ENCODE measurements at regions not wholly inside any gene's neighbourhood (a gene's known extent, or its start where the extent isn't known, plus 50 kb on each side); places are given as distances from the start of the nearest gene placed in this dataset.

DNA sequence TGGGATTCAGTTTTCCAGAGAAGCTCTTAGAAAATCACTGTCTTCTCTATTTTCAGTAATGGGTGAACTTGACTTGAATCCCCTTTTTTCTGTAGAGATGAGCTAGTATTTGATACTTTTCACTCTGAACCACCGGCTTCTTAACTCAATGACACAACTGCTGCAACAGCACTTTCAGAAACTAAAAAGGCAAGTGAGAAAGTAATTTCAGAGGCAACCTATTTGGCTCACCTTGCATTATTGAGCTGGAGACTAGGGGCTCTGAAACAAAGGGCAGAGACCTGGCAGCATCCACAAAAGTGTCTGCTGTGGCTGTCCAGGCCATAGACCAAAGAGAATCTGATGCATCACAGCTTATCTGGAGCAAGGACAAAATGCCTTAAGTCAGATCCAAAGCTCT lies 289.8 kb upstream of the IRAK1BP1 start:
- Histone ChIP-seq H3K36me3 (ENCODE audit: control insufficient read depth in 2 of 2, insufficient read depth in 2 of 2, low read length in 2 of 2) (no peaks in the 10 kb centered on the region), H3K27me3 (ENCODE audit: control insufficient read depth in 1 of 2, insufficient read depth in 2 of 2, low read length in 2 of 2) (no peaks in the 10 kb centered on the region), H3K4me1 (ENCODE audit: control insufficient read depth, insufficient read depth, low read length) (no peaks in the 10 kb centered on the region), H3K9ac (ENCODE audit: low read length in 2 of 2) (no peak overlapping the region), H3K4me3 (ENCODE audit: low read length in 2 of 2) (no peak overlapping the region), H3K27ac (ENCODE audit: low read length) (no peak overlapping the region), H3K9me3 (ENCODE audit: control insufficient read depth in 2 of 2, low read length in 2 of 2) (no peaks in the 10 kb centered on the region)

DNA sequence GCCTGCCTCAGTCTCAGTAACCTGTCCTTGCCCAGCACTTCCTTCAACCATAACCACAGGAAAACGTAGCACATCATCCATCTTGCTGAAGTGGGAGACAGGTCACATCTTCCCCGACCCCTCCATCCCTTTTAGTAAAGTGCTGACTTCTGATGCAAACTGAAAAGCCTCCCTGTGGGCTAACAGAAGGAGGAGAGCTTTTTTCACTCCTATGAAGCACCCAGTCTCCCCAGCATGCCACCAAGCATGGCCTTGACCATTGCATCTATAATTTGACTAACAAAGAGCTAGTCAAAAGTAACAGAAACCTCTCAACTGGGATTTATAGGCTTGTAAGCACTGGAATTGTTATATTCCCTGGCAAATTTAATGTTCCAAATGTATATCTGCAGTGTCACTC lies 288.9 kb upstream of the IRAK1BP1 start:
- H3K4me3 ChIP-seq (ENCODE audit: low read length in 2 of 2), result no peak overlapping the region
- no peaks in the 10 kb centered on the region for H3K36me3 ChIP-seq (ENCODE audit: control insufficient read depth in 2 of 2, insufficient read depth in 2 of 2, low read length in 2 of 2)
- H3K27ac ChIP-seq (ENCODE audit: low read length), result no peak overlapping the region
- no peaks in the 10 kb centered on the region for H3K9me3 ChIP-seq (ENCODE audit: control insufficient read depth in 2 of 2, low read length in 2 of 2)
- H3K27me3 ChIP-seq (ENCODE audit: control insufficient read depth in 1 of 2, insufficient read depth in 2 of 2, low read length in 2 of 2), result no peaks in the 10 kb centered on the region
- no peaks in the 10 kb centered on the region for H3K4me1 ChIP-seq (ENCODE audit: control insufficient read depth, insufficient read depth, low read length)
- H3K9ac ChIP-seq (ENCODE audit: low read length in 2 of 2), result no peak overlapping the region

DNA sequence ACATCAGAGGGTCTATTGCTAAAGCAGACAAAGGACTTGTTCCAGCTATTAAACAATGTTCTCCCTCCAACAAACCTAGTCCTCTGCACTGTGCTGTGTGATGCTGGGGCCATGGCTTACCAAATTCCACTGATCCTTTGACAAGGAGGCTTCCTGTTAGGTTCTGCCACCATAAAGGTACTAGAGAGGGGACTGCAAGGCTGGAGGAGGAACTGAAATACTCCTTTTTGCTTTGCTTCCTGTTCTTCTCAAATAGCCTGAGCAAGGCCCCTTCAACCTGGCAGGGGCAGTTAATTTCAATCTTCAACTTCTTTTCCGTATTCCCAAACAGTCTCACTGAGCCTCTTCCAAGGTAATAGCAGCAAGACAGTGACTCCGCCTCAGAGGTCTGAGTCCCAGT lies 286.4 kb upstream of the IRAK1BP1 start:
- Histone ChIP-seq H3K27ac (ENCODE audit: low read length) (no peak overlapping the region), H3K4me1 (ENCODE audit: control insufficient read depth, insufficient read depth, low read length) (no peaks in the 10 kb centered on the region), H3K4me3 (ENCODE audit: low read length in 2 of 2) (no peak overlapping the region), H3K27me3 (ENCODE audit: control insufficient read depth in 1 of 2, insufficient read depth in 2 of 2, low read length in 2 of 2) (no peaks in the 10 kb centered on the region), H3K9ac (ENCODE audit: low read length in 2 of 2) (no peak overlapping the region), H3K36me3 (ENCODE audit: control insufficient read depth in 2 of 2, insufficient read depth in 2 of 2, low read length in 2 of 2) (no peaks in the 10 kb centered on the region), H3K9me3 (ENCODE audit: control insufficient read depth in 2 of 2, low read length in 2 of 2) (no peaks in the 10 kb centered on the region)

DNA sequence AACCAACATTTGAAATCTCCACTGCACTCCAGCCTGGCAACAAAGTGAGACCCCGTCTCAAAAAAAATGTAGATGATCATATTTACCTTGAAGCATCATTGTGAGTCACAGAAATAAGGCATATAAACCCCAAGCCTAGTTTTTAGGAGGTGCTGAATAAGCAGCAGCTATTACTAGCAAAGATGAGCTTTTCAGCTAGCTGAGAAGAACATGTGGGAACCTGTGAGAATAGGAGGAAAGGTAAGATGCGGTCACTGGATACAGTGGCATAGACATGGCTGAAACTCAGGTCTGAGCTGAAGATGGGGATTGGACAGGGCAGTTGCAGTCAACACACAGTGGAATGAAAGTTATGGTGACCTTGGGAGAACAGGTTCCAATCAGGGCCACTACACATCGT lies 284.3 kb upstream of the IRAK1BP1 start:
- Histone ChIP-seq H3K9ac (ENCODE audit: low read length in 2 of 2) (no peak overlapping the region), H3K27ac (ENCODE audit: low read length) (no peak overlapping the region), H3K4me3 (ENCODE audit: low read length in 2 of 2) (no peak overlapping the region), H3K4me1 (ENCODE audit: control insufficient read depth, insufficient read depth, low read length) (no peaks in the 10 kb centered on the region), H3K9me3 (ENCODE audit: control insufficient read depth in 2 of 2, low read length in 2 of 2) (no peaks in the 10 kb centered on the region), H3K36me3 (ENCODE audit: control insufficient read depth in 2 of 2, insufficient read depth in 2 of 2, low read length in 2 of 2) (no peaks in the 10 kb centered on the region), H3K27me3 (ENCODE audit: control insufficient read depth in 1 of 2, insufficient read depth in 2 of 2, low read length in 2 of 2) (no peaks in the 10 kb centered on the region)

DNA sequence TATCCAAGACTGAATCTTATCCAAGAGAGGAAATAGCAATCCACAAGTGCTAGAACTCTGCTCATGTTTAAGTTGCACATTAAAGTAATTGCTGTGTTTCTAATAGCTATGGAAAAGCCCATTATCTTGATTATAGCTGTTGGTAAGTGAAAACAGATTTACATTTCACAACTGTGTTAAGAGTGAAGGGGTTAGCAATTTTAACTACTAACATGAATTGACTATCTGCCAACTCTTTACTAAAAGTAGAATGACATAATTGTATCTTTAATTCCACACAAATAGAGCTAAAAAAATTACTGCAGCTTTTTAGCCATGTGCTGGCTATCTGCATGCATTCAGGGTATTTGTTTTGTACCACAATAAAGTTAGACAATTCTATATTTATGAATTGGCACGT lies 277.9 kb upstream of the IRAK1BP1 start:
- no peaks in the 10 kb centered on the region for H3K9me3 ChIP-seq (ENCODE audit: control insufficient read depth in 2 of 2, low read length in 2 of 2)
- no peak overlapping the region for H3K27ac ChIP-seq (ENCODE audit: low read length)

DNA sequence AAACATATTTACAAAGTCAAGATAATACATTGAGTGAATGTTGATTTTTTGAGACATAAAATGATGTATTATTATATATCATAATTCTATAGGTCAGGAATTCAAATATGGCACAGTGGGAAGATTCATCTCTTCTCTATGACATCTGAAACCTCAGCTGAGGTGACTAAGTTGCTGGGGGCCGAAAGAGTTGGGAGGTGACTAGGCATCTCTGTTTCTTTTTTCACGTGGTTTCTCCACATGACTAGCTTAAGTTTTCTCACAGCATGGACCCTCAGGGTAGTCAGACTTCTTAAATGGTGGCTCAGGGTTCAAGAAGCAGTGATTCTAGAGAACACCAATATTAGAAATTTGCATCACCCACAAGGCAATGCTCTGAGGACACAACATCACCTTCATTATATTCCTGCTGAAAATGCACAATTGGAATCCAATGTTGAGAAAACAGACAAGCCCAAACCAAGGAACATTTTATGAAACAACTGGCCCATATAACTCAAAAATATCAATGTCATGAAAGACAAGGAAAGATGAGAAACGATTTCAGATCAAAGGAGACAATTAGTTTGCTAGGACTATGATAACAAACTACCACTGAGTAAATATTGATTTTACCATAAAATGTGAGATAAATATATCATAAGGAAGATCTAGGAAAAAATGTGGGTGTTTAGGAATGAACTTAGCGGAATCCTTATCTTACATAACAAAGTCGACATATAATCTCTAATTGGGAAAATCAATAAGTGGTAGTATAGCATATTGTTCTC lies 273.3 kb upstream of the IRAK1BP1 start:
- H3K4me3 ChIP-seq (ENCODE audit: low read length in 2 of 2), result no peak overlapping the region
- no peaks in the 10 kb centered on the region for H3K27me3 ChIP-seq (ENCODE audit: control insufficient read depth in 1 of 2, insufficient read depth in 2 of 2, low read length in 2 of 2)
- no peaks in the 10 kb centered on the region for H3K9me3 ChIP-seq (ENCODE audit: control insufficient read depth in 2 of 2, low read length in 2 of 2)
- no peak overlapping the region for H3K27ac ChIP-seq (ENCODE audit: low read length)
- no peak overlapping the region for H3K9ac ChIP-seq (ENCODE audit: low read length in 2 of 2)
- H3K4me1 ChIP-seq (ENCODE audit: control insufficient read depth, insufficient read depth, low read length), result no peaks in the 10 kb centered on the region
- H3K36me3 ChIP-seq (ENCODE audit: control insufficient read depth in 2 of 2, insufficient read depth in 2 of 2, low read length in 2 of 2), result no peaks in the 10 kb centered on the region

More for the DNA sequence above, 277.9 kb upstream of the IRAK1BP1 start:
- no peaks in the 10 kb centered on the region for H3K27me3 ChIP-seq (ENCODE audit: control insufficient read depth in 1 of 2, insufficient read depth in 2 of 2, low read length in 2 of 2)
- no peak overlapping the region for H3K4me3 ChIP-seq (ENCODE audit: low read length in 2 of 2)
- no peaks in the 10 kb centered on the region for H3K4me1 ChIP-seq (ENCODE audit: control insufficient read depth, insufficient read depth, low read length)
- no peaks in the 10 kb centered on the region for H3K36me3 ChIP-seq (ENCODE audit: control insufficient read depth in 2 of 2, insufficient read depth in 2 of 2, low read length in 2 of 2)
- no peak overlapping the region for H3K9ac ChIP-seq (ENCODE audit: low read length in 2 of 2)

DNA sequence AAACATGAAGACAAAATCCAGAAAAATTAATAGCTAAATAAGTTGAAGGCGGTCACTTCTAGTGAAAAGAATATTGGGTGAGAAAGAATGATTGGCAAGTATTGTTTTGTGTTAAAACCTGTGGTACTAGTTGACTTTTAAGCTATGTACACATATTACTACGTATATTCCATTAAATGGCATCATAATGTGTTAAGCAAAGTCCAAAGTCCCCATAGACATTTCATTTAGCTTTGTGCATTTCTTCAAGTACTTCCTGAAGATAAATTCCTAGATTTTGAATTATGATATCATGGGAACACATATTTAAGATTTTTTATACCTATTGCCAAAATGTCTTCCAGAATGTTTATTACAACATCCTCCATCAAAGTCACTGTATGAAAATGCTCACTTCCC lies 272.7 kb upstream of the IRAK1BP1 start:
- H3K4me1 ChIP-seq (ENCODE audit: control insufficient read depth, insufficient read depth, low read length), result no peaks in the 10 kb centered on the region
- no peak overlapping the region for H3K27ac ChIP-seq (ENCODE audit: low read length)
- H3K27me3 ChIP-seq (ENCODE audit: control insufficient read depth in 1 of 2, insufficient read depth in 2 of 2, low read length in 2 of 2), result no peaks in the 10 kb centered on the region
- H3K9ac ChIP-seq (ENCODE audit: low read length in 2 of 2), result no peak overlapping the region
- no peaks in the 10 kb centered on the region for H3K36me3 ChIP-seq (ENCODE audit: control insufficient read depth in 2 of 2, insufficient read depth in 2 of 2, low read length in 2 of 2)
- H3K4me3 ChIP-seq (ENCODE audit: low read length in 2 of 2), result no peak overlapping the region
- no peaks in the 10 kb centered on the region for H3K9me3 ChIP-seq (ENCODE audit: control insufficient read depth in 2 of 2, low read length in 2 of 2)

DNA sequence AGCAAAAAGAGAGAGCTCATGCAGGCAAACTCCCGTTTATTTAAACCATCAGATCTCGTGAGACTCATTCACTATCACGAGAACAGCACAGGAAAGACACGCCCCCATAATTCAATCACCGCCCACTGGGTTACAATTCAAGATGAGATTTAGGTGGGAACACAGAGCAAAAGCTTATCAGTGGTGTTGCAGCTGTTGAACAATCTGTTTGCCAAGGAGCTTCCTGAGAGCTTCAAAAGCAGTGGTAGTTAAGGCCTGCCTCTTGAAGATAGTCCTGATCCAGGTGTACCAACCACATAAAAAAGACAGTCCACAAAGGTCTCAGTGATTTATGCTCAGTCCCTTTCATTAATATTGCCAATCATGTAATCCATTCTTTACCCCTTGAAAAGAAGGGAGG lies 269.4 kb upstream of the IRAK1BP1 start:
- Histone ChIP-seq H3K4me1 (ENCODE audit: control insufficient read depth, insufficient read depth, low read length) (no peaks in the 10 kb centered on the region), H3K4me3 (ENCODE audit: low read length in 2 of 2) (no peak overlapping the region), H3K36me3 (ENCODE audit: control insufficient read depth in 2 of 2, insufficient read depth in 2 of 2, low read length in 2 of 2) (no peaks in the 10 kb centered on the region), H3K27me3 (ENCODE audit: control insufficient read depth in 1 of 2, insufficient read depth in 2 of 2, low read length in 2 of 2) (no peaks in the 10 kb centered on the region), H3K9me3 (ENCODE audit: control insufficient read depth in 2 of 2, low read length in 2 of 2) (no peaks in the 10 kb centered on the region), H3K27ac (ENCODE audit: low read length) (no peak overlapping the region), H3K9ac (ENCODE audit: low read length in 2 of 2) (no peak overlapping the region)

DNA sequence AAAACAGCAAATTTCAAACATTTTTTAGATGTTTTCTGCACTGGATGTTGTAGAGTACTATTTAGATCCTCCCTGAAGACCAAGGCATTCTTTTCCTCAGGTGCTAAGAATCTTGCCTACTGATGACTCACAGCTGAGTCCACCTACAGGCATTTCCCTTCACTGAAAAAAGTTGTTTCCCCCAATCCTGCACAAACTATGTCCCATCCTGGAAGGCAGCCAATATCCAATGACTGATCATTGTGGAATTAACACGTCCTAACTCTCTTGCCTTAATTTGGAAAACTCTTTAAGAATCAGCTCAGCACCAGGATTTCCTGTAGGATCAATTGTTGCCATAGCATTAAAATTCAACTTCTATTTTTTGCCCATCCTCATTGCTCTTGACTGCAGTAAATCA lies 268.4 kb upstream of the IRAK1BP1 start:
- Histone ChIP-seq H3K36me3 (ENCODE audit: control insufficient read depth in 2 of 2, insufficient read depth in 2 of 2, low read length in 2 of 2) (no peaks in the 10 kb centered on the region), H3K27ac (ENCODE audit: low read length) (no peak overlapping the region), H3K4me1 (ENCODE audit: control insufficient read depth, insufficient read depth, low read length) (no peaks in the 10 kb centered on the region), H3K9ac (ENCODE audit: low read length in 2 of 2) (no peak overlapping the region), H3K4me3 (ENCODE audit: low read length in 2 of 2) (no peak overlapping the region), H3K9me3 (ENCODE audit: control insufficient read depth in 2 of 2, low read length in 2 of 2) (no peaks in the 10 kb centered on the region), H3K27me3 (ENCODE audit: control insufficient read depth in 1 of 2, insufficient read depth in 2 of 2, low read length in 2 of 2) (no peaks in the 10 kb centered on the region)

DNA sequence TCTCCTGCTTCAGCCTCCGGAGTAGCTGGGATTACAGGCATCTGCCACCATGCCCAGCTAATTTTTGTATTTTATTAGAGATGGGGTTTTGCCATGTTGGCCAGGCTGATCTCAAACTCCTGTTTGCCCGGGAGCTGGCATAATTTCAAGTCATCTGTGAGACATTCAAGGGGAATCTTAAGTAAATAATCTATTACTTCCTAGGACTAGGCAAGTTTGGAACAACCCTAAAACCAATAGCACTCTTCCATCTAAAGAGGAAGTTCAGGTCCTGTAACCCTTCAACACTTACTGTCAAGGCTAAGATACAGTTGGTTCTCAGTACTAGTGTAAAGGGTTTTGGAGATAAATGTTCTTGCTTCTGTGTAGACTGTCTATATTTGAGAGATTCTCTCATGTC lies 267.8 kb upstream of the IRAK1BP1 start:
- Histone ChIP-seq H3K4me1 (ENCODE audit: control insufficient read depth, insufficient read depth, low read length) (no peaks in the 10 kb centered on the region), H3K36me3 (ENCODE audit: control insufficient read depth in 2 of 2, insufficient read depth in 2 of 2, low read length in 2 of 2) (no peaks in the 10 kb centered on the region), H3K9ac (ENCODE audit: low read length in 2 of 2) (no peak overlapping the region), H3K9me3 (ENCODE audit: control insufficient read depth in 2 of 2, low read length in 2 of 2) (no peaks in the 10 kb centered on the region), H3K27ac (ENCODE audit: low read length) (no peak overlapping the region), H3K4me3 (ENCODE audit: low read length in 2 of 2) (no peak overlapping the region), H3K27me3 (ENCODE audit: control insufficient read depth in 1 of 2, insufficient read depth in 2 of 2, low read length in 2 of 2) (no peaks in the 10 kb centered on the region)

DNA sequence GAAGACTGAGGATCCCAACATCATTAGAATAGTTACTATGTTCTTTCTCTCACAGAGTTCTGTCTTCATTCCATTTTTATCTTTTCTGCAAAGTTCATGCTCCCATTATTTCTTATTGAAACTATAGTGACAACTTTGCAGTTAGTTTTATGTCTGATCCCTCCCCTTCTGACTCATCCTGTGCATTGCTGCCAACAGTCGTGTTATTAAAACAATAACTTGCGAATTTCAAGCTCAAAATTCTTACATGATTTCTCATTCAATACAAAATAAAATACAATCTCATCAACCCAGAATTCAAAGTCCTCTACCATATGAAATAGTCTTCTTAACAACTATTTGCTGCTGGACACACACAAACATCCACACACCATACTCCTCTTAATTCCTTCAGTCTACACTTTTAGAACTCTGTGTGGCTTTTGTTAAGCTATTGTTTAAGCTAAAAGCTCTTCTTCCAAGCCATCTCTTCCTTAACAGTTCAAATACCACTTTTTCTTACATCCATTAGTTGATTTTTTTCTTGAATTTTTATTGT lies 261.4 kb upstream of the IRAK1BP1 start:
- H3K9ac ChIP-seq (ENCODE audit: low read length in 2 of 2), result no peak overlapping the region
- no peaks in the 10 kb centered on the region for H3K9me3 ChIP-seq (ENCODE audit: control insufficient read depth in 2 of 2, low read length in 2 of 2)
- H3K27me3 ChIP-seq (ENCODE audit: control insufficient read depth in 1 of 2, insufficient read depth in 2 of 2, low read length in 2 of 2), result no peaks in the 10 kb centered on the region
- H3K4me3 ChIP-seq (ENCODE audit: low read length in 2 of 2), result no peak overlapping the region
- H3K4me1 ChIP-seq (ENCODE audit: control insufficient read depth, insufficient read depth, low read length), result no peaks in the 10 kb centered on the region
- no peaks in the 10 kb centered on the region for H3K36me3 ChIP-seq (ENCODE audit: control insufficient read depth in 2 of 2, insufficient read depth in 2 of 2, low read length in 2 of 2)
- H3K27ac ChIP-seq (ENCODE audit: low read length), result no peak overlapping the region

Measured in stomach smooth muscle (tissue), 2 donors.